ENCODE measurements at regions not wholly inside any gene's neighbourhood (a gene's known extent, or its start where the extent isn't known, plus 50 kb on each side); places are given as distances from the start of the nearest gene placed in this dataset.

DNA sequence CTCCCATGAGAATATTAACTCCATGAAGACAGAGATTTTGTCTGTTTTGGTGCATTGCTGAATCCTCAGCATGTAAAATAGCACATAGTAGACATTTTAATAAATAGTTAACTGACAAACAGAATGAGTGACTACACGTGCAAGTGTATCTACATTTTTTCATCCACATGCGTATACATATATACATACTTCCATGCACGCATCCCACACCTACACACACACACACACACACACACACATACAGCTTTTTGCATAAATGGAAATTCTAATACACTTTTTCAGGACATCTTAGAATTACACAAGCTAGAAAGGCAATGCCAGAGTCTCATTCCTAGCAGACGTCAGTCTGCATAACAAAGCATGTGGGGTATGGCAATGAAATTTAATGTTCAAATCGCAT lies 139.7 kb upstream of the LRFN2 start (continued):
- TF ChIP-seq, protein P1, sequence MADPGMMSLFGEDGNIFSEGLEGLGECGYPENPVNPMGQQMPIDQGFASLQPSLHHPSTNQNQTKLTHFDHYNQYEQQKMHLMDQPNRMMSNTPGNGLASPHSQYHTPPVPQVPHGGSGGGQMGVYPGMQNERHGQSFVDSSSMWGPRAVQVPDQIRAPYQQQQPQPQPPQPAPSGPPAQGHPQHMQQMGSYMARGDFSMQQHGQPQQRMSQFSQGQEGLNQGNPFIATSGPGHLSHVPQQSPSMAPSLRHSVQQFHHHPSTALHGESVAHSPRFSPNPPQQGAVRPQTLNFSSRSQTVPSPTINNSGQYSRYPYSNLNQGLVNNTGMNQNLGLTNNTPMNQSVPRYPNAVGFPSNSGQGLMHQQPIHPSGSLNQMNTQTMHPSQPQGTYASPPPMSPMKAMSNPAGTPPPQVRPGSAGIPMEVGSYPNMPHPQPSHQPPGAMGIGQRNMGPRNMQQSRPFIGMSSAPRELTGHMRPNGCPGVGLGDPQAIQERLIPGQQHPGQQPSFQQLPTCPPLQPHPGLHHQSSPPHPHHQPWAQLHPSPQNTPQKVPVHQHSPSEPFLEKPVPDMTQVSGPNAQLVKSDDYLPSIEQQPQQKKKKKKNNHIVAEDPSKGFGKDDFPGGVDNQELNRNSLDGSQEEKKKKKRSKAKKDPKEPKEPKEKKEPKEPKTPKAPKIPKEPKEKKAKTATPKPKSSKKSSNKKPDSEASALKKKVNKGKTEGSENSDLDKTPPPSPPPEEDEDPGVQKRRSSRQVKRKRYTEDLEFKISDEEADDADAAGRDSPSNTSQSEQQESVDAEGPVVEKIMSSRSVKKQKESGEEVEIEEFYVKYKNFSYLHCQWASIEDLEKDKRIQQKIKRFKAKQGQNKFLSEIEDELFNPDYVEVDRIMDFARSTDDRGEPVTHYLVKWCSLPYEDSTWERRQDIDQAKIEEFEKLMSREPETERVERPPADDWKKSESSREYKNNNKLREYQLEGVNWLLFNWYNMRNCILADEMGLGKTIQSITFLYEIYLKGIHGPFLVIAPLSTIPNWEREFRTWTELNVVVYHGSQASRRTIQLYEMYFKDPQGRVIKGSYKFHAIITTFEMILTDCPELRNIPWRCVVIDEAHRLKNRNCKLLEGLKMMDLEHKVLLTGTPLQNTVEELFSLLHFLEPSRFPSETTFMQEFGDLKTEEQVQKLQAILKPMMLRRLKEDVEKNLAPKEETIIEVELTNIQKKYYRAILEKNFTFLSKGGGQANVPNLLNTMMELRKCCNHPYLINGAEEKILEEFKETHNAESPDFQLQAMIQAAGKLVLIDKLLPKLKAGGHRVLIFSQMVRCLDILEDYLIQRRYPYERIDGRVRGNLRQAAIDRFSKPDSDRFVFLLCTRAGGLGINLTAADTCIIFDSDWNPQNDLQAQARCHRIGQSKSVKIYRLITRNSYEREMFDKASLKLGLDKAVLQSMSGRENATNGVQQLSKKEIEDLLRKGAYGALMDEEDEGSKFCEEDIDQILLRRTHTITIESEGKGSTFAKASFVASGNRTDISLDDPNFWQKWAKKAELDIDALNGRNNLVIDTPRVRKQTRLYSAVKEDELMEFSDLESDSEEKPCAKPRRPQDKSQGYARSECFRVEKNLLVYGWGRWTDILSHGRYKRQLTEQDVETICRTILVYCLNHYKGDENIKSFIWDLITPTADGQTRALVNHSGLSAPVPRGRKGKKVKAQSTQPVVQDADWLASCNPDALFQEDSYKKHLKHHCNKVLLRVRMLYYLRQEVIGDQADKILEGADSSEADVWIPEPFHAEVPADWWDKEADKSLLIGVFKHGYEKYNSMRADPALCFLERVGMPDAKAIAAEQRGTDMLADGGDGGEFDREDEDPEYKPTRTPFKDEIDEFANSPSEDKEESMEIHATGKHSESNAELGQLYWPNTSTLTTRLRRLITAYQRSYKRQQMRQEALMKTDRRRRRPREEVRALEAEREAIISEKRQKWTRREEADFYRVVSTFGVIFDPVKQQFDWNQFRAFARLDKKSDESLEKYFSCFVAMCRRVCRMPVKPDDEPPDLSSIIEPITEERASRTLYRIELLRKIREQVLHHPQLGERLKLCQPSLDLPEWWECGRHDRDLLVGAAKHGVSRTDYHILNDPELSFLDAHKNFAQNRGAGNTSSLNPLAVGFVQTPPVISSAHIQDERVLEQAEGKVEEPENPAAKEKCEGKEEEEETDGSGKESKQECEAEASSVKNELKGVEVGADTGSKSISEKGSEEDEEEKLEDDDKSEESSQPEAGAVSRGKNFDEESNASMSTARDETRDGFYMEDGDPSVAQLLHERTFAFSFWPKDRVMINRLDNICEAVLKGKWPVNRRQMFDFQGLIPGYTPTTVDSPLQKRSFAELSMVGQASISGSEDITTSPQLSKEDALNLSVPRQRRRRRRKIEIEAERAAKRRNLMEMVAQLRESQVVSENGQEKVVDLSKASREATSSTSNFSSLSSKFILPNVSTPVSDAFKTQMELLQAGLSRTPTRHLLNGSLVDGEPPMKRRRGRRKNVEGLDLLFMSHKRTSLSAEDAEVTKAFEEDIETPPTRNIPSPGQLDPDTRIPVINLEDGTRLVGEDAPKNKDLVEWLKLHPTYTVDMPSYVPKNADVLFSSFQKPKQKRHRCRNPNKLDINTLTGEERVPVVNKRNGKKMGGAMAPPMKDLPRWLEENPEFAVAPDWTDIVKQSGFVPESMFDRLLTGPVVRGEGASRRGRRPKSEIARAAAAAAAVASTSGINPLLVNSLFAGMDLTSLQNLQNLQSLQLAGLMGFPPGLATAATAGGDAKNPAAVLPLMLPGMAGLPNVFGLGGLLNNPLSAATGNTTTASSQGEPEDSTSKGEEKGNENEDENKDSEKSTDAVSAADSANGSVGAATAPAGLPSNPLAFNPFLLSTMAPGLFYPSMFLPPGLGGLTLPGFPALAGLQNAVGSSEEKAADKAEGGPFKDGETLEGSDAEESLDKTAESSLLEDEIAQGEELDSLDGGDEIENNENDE (IDR thresholded peaks at IDR 0.05; ENCODE audit: insufficient replicate concordance, low read length), result no peak
- TF ChIP-seq TBP (IDR thresholded peaks at IDR 0.05; ENCODE audit: low read depth, low read length) (no peak), NRF1 (IDR thresholded peaks at IDR 0.05; ENCODE audit: low read depth, low read length) (no peak)
